Type B pancreatic cell (in vitro differentiated cells): ENCODE measurements at regions not wholly inside any gene's neighbourhood (a gene's known extent, or its start where the extent isn't known, plus 50 kb on each side); places are given as distances from the start of the nearest gene placed in this dataset.

Source experiments
- DNase-seq: peaks from one replicate; pipeline ENCODE4 v3.0.0; 2021; ENCODE audit warnings: mixed read lengths; ENCODE audit not compliant: unreplicated experiment; ENCODE audit errors: extremely low spot score
- H3K27ac Mint-ChIP-seq: 2 replicates; pipeline ENCODE4 v1.8.0; 2021; ENCODE audit warnings: mild to moderate bottlenecking, mixed read lengths
- H3K27me3 Mint-ChIP-seq: 2 replicates; pipeline ENCODE4 v1.8.0; 2021; ENCODE audit warnings: mixed read lengths
- H3K36me3 Mint-ChIP-seq: 2 replicates; pipeline ENCODE4 v1.8.0; 2021; ENCODE audit warnings: mixed read lengths
- H3K4me1 Mint-ChIP-seq: one replicate; pipeline ENCODE4 v1.8.0; 2021; ENCODE audit warnings: mixed read lengths; ENCODE audit not compliant: unreplicated experiment
- H3K4me3 Mint-ChIP-seq: 2 replicates; pipeline ENCODE4 v1.8.0; 2021; ENCODE audit warnings: mild to moderate bottlenecking, mixed read lengths
- H3K9me3 Mint-ChIP-seq: 2 replicates; pipeline ENCODE4 v1.8.0; 2021; ENCODE audit warnings: mixed read lengths
- TF ChIP-seq, protein P1 (sequence below): fragments of 200-600 bp; sonication (generic); conservative IDR thresholded peaks from 2 replicates; pipeline ENCODE4 v1.5.0; 2021; ENCODE audit warnings: antibody characterized with exemption, mild to moderate bottlenecking

DNA sequence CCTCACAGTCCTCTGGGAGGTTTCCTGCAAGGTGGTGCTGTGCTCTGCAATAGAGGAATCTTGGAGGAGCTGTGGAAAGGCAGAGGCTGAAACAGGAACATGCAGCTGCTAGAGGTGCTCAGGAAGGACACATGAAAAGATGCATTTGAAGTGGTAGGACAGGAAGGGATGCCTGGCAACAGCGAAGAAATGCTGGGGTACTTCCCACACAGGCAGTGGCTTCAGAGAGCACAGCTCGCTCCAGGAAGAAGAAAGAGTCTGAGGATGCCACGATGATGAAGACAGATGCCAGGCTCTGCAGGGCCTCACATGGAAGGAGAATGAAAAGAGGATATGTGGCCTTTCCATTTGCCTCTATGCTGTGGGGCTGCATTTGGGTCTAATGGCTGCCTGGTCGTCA, 77.0 kb upstream of the TMEM72 start:
- H3K36me3 Mint-ChIP-seq, result no peaks in the 10 kb centered on the region
- DNase-seq, result no peak
- peaks cover 3% of the 10 kb centered on the region for H3K4me1 Mint-ChIP-seq
- no peak overlapping the region for H3K4me3 Mint-ChIP-seq
- TF ChIP-seq, protein P1, sequence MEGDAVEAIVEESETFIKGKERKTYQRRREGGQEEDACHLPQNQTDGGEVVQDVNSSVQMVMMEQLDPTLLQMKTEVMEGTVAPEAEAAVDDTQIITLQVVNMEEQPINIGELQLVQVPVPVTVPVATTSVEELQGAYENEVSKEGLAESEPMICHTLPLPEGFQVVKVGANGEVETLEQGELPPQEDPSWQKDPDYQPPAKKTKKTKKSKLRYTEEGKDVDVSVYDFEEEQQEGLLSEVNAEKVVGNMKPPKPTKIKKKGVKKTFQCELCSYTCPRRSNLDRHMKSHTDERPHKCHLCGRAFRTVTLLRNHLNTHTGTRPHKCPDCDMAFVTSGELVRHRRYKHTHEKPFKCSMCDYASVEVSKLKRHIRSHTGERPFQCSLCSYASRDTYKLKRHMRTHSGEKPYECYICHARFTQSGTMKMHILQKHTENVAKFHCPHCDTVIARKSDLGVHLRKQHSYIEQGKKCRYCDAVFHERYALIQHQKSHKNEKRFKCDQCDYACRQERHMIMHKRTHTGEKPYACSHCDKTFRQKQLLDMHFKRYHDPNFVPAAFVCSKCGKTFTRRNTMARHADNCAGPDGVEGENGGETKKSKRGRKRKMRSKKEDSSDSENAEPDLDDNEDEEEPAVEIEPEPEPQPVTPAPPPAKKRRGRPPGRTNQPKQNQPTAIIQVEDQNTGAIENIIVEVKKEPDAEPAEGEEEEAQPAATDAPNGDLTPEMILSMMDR, result no peak
- no peak overlapping the region for H3K27ac Mint-ChIP-seq
- H3K9me3 Mint-ChIP-seq, result no peaks in the 10 kb centered on the region
- peaks cover 6% of the 10 kb centered on the region for H3K27me3 Mint-ChIP-seq

DNA sequence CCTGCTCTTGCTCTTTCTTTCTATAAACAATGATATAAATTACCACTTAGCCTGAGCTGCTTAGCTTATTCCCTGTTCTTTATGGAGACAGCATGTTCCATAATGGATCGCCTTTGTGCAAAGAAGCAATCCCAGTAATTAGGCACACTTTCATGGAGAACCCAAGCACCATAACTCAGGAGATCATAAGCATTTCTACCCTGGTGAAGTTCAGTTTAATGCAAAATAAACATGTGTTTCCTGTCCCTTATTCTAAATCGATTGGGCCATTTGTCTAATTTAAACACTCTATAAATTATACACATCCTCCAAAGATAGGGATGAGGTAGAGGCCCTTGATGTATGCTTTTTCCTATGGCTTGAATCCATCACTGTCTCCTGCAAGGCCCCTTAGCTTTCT, 75.8 kb upstream of the TMEM72 start:
- Mint-ChIP-seq H3K27me3 (peaks cover 6% of the 10 kb centered on the region), H3K9me3 (no peaks in the 10 kb centered on the region), H3K36me3 (no peaks in the 10 kb centered on the region), H3K4me3 (no peak overlapping the region), H3K4me1 (peaks cover 3% of the 10 kb centered on the region), H3K27ac (no peak overlapping the region)
- TF ChIP-seq, protein P1, result no peak
- no peak for DNase-seq

DNA sequence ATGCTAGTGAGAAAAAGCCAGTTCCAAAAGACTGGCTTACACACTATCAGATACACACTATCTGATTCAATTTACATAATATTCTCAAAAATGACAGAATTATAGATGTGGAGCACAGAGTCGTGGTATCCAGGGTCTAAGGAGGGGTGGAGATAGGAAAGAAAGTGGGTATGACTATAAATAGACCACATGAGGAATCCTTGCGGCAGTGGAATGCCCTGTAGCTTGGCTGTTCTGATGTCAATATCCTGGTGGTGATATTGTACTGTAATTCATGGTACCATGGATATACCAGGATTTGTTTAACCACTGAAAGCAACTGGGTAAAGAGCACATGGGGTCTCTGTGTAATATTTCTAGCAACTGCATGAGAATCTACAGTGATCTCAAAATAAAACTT, 67.7 kb upstream of the TMEM72 start:
- H3K27ac Mint-ChIP-seq, result no peak overlapping the region
- H3K4me1 Mint-ChIP-seq, result no peaks in the 10 kb centered on the region
- H3K4me3 Mint-ChIP-seq, result no peak overlapping the region
- H3K9me3 Mint-ChIP-seq, result no peaks in the 10 kb centered on the region
- H3K36me3 Mint-ChIP-seq, result no peaks in the 10 kb centered on the region
- peaks cover 5% of the 10 kb centered on the region for H3K27me3 Mint-ChIP-seq
- DNase-seq, result no peak
- TF ChIP-seq, protein P1, result no peak

DNA sequence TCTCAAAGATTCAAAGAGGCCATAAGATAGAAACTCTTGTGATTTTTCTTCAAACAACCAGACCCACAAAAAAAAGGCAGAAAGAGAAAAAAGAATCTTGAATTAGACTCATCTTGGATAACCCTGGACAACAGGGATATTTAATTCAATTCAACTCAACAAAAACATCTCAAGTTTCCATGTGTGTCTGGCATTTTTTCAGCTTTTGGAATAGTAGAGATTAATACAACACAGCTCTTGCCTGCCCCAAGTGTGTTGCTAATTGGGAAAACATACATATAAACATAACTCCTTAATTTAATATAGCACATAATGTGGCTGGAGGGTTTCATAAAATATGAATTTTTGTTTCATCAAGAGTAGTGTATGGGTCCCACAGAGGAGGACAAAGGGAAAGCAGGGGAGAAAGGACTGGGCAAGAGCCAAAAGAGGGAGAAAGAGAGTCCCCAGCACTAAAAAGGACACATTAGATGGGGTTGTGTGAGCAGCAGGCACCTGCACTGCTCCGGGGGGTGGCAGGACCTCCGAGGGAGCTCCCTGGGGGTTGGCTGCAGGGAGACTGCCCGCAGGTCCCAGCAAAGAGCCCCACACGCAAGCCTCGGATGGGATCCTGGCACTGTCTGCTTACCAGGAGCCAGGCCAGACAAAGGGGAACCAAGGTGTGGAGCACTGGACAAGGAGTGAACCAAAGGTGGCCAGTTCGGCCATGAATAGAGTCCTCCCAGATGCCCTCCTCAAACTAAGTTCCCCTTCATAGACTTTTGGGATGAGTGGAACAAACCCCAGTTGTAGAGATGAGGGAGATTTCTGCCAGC, 65.6 kb upstream of the TMEM72 start:
- H3K36me3 Mint-ChIP-seq, result no peaks in the 10 kb centered on the region
- TF ChIP-seq, protein P1, result no peak

DNA sequence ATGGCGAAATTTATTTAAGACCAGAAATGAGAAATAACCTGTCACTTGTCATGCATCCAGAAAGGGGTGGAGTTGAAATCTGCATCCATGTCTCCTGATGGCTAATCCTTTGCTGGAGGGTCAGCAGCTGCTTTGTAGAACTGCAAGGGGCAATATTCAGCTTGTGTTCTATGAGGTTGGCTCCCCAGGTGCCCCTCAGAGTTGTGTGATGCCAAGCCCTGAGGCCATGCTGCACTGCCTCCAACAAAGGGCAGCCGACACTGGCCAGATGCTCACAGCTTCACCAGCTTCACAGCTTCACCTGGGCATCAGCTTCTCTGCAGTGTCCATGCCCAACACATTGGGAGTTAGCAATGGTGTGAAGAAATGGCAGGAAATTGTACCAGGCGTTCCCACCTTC, 64.0 kb upstream of the TMEM72 start:
- TF ChIP-seq, protein P1, result no peak
- H3K4me1 Mint-ChIP-seq, result no peaks in the 10 kb centered on the region
- H3K9me3 Mint-ChIP-seq, result no peaks in the 10 kb centered on the region
- H3K36me3 Mint-ChIP-seq, result no peaks in the 10 kb centered on the region
- H3K4me3 Mint-ChIP-seq, result no peak overlapping the region
- no peak for DNase-seq
- peaks cover 5% of the 10 kb centered on the region for H3K27me3 Mint-ChIP-seq
- no peak overlapping the region for H3K27ac Mint-ChIP-seq

More for the DNA sequence above, 65.6 kb upstream of the TMEM72 start:
- H3K4me1 Mint-ChIP-seq, result no peaks in the 10 kb centered on the region
- peaks cover 5% of the 10 kb centered on the region for H3K27me3 Mint-ChIP-seq
- H3K9me3 Mint-ChIP-seq, result no peaks in the 10 kb centered on the region
- H3K27ac Mint-ChIP-seq, result no peak overlapping the region
- DNase-seq, result no peak
- H3K4me3 Mint-ChIP-seq, result no peak overlapping the region
